ENCODE measurements at regions not wholly inside any gene's neighbourhood (a gene's known extent, or its start where the extent isn't known, plus 50 kb on each side); places are given as distances from the start of the nearest gene placed in this dataset.

DNA sequence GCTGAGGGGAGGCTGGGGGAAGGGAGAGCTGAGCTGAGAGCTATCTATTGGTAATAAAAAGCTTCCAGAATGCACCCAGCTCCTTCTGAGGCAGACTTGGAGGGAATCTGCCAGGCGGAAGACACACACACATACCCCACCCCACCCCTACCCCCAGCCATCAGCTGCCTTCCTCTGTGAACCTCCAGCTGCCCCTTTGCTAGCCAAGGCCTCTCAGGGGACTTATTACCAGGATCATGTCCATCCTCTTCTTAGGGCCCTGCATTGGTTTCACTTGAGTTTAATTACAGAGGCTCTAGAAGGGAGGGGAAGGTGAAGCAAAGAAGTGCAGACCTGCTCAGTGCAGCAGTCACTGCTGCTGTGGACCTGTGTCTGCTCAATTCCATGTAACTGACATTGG, 156.4 kb downstream of the OMA1 start:
- no peak for TF ChIP-seq RAD21 (IDR thresholded peaks at IDR 0.05; ENCODE audit: low read depth)
- no peak for TF ChIP-seq EP300 (IDR thresholded peaks at IDR 0.05; ENCODE audit: borderline replicate concordance)
- TF ChIP-seq TEAD4 (IDR thresholded peaks at IDR 0.05): no peak
- TF ChIP-seq ZBTB7A (IDR thresholded peaks at IDR 0.05; ENCODE audit: low read depth): no peak
- TF ChIP-seq, protein P1, sequence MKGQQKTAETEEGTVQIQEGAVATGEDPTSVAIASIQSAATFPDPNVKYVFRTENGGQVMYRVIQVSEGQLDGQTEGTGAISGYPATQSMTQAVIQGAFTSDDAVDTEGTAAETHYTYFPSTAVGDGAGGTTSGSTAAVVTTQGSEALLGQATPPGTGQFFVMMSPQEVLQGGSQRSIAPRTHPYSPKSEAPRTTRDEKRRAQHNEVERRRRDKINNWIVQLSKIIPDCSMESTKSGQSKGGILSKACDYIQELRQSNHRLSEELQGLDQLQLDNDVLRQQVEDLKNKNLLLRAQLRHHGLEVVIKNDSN (IDR thresholded peaks at IDR 0.05): no peak
- TF ChIP-seq EGR1 (IDR thresholded peaks at IDR 0.05): no peak
- TF ChIP-seq CEBPB (IDR thresholded peaks at IDR 0.05): no peak
- TF ChIP-seq, protein P2, sequence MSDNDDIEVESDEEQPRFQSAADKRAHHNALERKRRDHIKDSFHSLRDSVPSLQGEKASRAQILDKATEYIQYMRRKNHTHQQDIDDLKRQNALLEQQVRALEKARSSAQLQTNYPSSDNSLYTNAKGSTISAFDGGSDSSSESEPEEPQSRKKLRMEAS (IDR thresholded peaks at IDR 0.05): no peak
- TF ChIP-seq CREB1 (IDR thresholded peaks at IDR 0.05; ENCODE audit: low read depth): no peak
- TF ChIP-seq FOXM1 (IDR thresholded peaks at IDR 0.05; ENCODE audit: borderline replicate concordance, low read depth): no peak
- TF ChIP-seq, protein P3, sequence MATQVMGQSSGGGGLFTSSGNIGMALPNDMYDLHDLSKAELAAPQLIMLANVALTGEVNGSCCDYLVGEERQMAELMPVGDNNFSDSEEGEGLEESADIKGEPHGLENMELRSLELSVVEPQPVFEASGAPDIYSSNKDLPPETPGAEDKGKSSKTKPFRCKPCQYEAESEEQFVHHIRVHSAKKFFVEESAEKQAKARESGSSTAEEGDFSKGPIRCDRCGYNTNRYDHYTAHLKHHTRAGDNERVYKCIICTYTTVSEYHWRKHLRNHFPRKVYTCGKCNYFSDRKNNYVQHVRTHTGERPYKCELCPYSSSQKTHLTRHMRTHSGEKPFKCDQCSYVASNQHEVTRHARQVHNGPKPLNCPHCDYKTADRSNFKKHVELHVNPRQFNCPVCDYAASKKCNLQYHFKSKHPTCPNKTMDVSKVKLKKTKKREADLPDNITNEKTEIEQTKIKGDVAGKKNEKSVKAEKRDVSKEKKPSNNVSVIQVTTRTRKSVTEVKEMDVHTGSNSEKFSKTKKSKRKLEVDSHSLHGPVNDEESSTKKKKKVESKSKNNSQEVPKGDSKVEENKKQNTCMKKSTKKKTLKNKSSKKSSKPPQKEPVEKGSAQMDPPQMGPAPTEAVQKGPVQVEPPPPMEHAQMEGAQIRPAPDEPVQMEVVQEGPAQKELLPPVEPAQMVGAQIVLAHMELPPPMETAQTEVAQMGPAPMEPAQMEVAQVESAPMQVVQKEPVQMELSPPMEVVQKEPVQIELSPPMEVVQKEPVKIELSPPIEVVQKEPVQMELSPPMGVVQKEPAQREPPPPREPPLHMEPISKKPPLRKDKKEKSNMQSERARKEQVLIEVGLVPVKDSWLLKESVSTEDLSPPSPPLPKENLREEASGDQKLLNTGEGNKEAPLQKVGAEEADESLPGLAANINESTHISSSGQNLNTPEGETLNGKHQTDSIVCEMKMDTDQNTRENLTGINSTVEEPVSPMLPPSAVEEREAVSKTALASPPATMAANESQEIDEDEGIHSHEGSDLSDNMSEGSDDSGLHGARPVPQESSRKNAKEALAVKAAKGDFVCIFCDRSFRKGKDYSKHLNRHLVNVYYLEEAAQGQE (IDR thresholded peaks at IDR 0.05; ENCODE audit: low read depth): no peak
- TF ChIP-seq YY1 (IDR thresholded peaks at IDR 0.05; ENCODE audit: low read depth): no peak
- no peak for TF ChIP-seq TAF1 (IDR thresholded peaks at IDR 0.05; ENCODE audit: low read depth)
- no peak for TF ChIP-seq TCF12 (IDR thresholded peaks at IDR 0.05; ENCODE audit: low read depth)
- TF ChIP-seq NFIC (IDR thresholded peaks at IDR 0.05): no peak

DNA sequence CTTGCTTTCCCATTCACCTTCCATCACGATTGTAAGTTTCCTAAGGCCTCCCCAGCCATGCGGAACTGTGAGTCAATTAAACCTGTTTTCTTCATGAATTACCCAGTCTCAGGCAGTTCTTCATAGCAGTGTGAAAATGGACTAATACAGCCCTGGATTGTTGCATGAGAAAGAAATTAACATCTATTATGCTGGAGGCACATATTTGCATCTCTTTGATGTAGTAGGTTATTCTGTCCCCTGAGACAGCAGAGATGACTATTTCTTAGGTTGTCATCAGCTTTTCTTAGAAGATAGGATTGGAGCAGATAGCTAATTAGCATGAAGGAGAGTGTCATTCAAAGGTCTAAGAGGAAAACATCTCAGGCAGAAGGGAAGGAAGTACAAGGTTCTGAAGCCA, 166.2 kb downstream of the OMA1 start:
- TF ChIP-seq ZBTB7A (IDR thresholded peaks at IDR 0.05; ENCODE audit: low read depth): no peak
- no peak for TF ChIP-seq EGR1 (IDR thresholded peaks at IDR 0.05)
- no peak for TF ChIP-seq CEBPB (IDR thresholded peaks at IDR 0.05)
- no peak for TF ChIP-seq EP300 (IDR thresholded peaks at IDR 0.05; ENCODE audit: borderline replicate concordance)
- TF ChIP-seq, protein P3 (IDR thresholded peaks at IDR 0.05; ENCODE audit: low read depth): no peak
- TF ChIP-seq TEAD4 (IDR thresholded peaks at IDR 0.05): no peak
- TF ChIP-seq CREB1 (IDR thresholded peaks at IDR 0.05; ENCODE audit: low read depth): no peak

DNA sequence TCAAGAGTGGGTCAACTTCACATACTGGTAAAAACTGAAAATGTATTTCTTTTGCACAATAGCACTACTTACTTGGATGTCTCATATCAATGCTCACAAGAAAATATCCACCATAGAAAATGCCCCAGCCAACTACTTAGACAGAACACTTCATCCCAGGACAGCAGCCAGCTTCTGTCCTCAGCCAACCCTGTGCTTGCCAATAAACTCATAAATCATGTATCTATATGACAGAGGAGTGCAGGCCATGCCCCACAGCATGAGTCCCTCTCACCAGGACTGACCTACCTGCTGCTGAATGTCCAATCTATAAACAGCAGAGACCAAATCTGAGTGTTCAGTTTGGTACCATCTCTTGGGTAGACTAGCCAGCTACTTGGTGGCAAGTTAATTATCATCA, 179.3 kb downstream of the OMA1 start:
- TF ChIP-seq EGR1 (IDR thresholded peaks at IDR 0.05) (no peak), CEBPB (IDR thresholded peaks at IDR 0.05) (no peak), FOXM1 (IDR thresholded peaks at IDR 0.05; ENCODE audit: borderline replicate concordance, low read depth) (no peak), YY1 (IDR thresholded peaks at IDR 0.05; ENCODE audit: low read depth) (no peak)

DNA sequence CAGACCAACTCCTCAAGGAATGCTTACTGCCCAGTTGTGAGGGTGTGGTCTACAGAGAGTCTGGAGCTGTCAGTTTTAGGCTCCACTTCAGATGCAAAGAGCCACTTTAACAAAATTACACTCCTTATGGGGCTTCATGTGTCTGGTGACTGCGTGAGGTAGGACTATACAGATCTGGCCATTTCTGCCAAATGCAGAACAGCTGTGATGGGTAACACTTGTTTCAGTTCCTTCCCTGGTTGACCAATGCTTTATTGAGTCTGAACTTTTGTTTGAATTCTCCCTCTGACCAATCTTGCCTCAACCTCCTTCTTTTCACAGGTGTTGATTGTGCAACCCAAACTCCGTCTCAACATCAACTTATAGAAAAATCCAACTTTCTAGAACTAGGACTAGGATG, 181.2 kb downstream of the OMA1 start:
- no peak for TF ChIP-seq EGR1 (IDR thresholded peaks at IDR 0.05)
- TF ChIP-seq TEAD4 (IDR thresholded peaks at IDR 0.05): no peak
- no peak for TF ChIP-seq TAF1 (IDR thresholded peaks at IDR 0.05; ENCODE audit: low read depth)
- no peak for TF ChIP-seq TCF12 (IDR thresholded peaks at IDR 0.05; ENCODE audit: low read depth)
- TF ChIP-seq FOXM1 (IDR thresholded peaks at IDR 0.05; ENCODE audit: borderline replicate concordance, low read depth): no peak
- TF ChIP-seq CREB1 (IDR thresholded peaks at IDR 0.05; ENCODE audit: low read depth): no peak
- TF ChIP-seq, protein P3 (IDR thresholded peaks at IDR 0.05; ENCODE audit: low read depth): no peak
- no peak for TF ChIP-seq NFIC (IDR thresholded peaks at IDR 0.05)
- TF ChIP-seq, protein P2 (IDR thresholded peaks at IDR 0.05): no peak
- no peak for TF ChIP-seq EP300 (IDR thresholded peaks at IDR 0.05; ENCODE audit: borderline replicate concordance)
- TF ChIP-seq, protein P1 (IDR thresholded peaks at IDR 0.05): no peak
- no peak for TF ChIP-seq RAD21 (IDR thresholded peaks at IDR 0.05; ENCODE audit: low read depth)
- TF ChIP-seq ZBTB7A (IDR thresholded peaks at IDR 0.05; ENCODE audit: low read depth): no peak
- no peak for TF ChIP-seq CEBPB (IDR thresholded peaks at IDR 0.05)
- no peak for TF ChIP-seq YY1 (IDR thresholded peaks at IDR 0.05; ENCODE audit: low read depth)

DNA sequence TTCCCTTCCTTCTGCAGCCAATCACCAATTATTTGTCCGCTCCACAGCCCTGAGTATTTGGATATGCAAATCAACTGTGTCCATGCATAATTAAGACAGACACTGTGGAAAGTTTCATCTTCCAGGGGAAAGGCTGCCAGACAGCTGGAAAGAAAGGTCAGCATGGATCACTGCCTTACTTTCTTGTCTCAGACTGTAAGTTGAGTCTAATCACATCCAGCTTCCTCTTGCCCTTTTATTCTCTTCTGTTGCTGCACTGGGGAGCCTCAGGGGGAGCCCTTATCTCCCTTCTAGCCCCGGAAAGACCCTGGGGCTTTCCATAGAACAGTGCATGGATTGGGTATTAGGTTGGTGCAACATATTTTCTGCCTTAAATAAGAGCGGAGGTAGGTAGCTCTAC, 182.9 kb downstream of the OMA1 start:
- TF ChIP-seq CEBPB (IDR thresholded peaks at IDR 0.05) (no peak), RAD21 (IDR thresholded peaks at IDR 0.05; ENCODE audit: low read depth) (peak; percentile 11; the same call in 1 of the 2 replicates)

Measured in Ishikawa (cell line).